Ascending aorta (tissue), 2 donors: ENCODE measurements at regions not wholly inside any gene's neighbourhood (a gene's known extent, or its start where the extent isn't known, plus 50 kb on each side); places are given as distances from the start of the nearest gene placed in this dataset.
"Not testable (repeated sequence)": the region's sequence is repeated elsewhere in the genome, so short reads cannot be mapped to it uniquely, and the experiment has no call there.

Experiments used
- DNase-seq, 2 donors: peaks; one replicate each; pipeline ENCODE4 v3.0.0-alpha.2; 2019; ENCODE audit warnings: low spot score in 2 of 2
- H3K27ac ChIP-seq, 2 donors: fragments of 200-600 bp; sonication (generic); one replicate each; pipeline ENCODE4 v1.5.1; 2016 to 2017; ENCODE audit warnings: mild to moderate bottlenecking in 1 of 2
- H3K27me3 ChIP-seq: fragments of 200-600 bp; sonication (generic); one replicate; pipeline ENCODE4 v1.5.1; 2017
- H3K36me3 ChIP-seq, 2 donors: fragments of 200-600 bp; sonication (generic); one replicate each; pipeline ENCODE4 v1.5.1; 2016
- H3K4me1 ChIP-seq, 2 donors: fragments of 200-600 bp; sonication (generic); one replicate each; pipeline ENCODE4 v1.5.1; 2016 to 2017; ENCODE audit warnings: mild to moderate bottlenecking in 1 of 2
- H3K4me3 ChIP-seq, 2 donors: fragments of 200-600 bp; sonication (generic); one replicate each; pipeline ENCODE4 v1.5.1; 2016 to 2017; ENCODE audit warnings: mild to moderate bottlenecking in 1 of 2
- H3K9me3 ChIP-seq, 2 donors: fragments of 200-600 bp; sonication (generic); one replicate each; pipeline ENCODE4 v1.5.1; 2016
- intact Hi-C: fragments of 100-400 bp; cut with DNase I; formaldehyde crosslinking; loops from one replicate; pipeline ENCODE4 v1.15.1; 2023
- TF ChIP-seq, protein P1 (sequence below), 3 experiments: fragments of 200-600 bp in 2 of 3; fragments of 450-650 bp in 1 of 3; sonication (generic) in 2 of 3; IDR thresholded peaks; one replicate each; pipeline ENCODE4 v1.5.1; 2016 to 2019; ENCODE audit warnings: antibody characterized with exemption in 3 of 3, mild to moderate bottlenecking in 1 of 3, moderate library complexity in 1 of 3

GRCh38 chr10:2900530-2900929 lies 166.8 kb upstream of the PFKP start:
- H3K4me1 ChIP-seq: no peaks in the 10 kb centered on the region
- no peaks in the 10 kb centered on the region for H3K36me3 ChIP-seq
- no peaks in the 10 kb centered on the region for H3K9me3 ChIP-seq
- no peak overlapping the region for H3K4me3 ChIP-seq
- intact Hi-C loops: no loop called here
- DNase-seq: no peak
- H3K27ac ChIP-seq: no peak overlapping the region
- H3K27me3 ChIP-seq: no peaks in the 10 kb centered on the region
- TF ChIP-seq, protein P1, sequence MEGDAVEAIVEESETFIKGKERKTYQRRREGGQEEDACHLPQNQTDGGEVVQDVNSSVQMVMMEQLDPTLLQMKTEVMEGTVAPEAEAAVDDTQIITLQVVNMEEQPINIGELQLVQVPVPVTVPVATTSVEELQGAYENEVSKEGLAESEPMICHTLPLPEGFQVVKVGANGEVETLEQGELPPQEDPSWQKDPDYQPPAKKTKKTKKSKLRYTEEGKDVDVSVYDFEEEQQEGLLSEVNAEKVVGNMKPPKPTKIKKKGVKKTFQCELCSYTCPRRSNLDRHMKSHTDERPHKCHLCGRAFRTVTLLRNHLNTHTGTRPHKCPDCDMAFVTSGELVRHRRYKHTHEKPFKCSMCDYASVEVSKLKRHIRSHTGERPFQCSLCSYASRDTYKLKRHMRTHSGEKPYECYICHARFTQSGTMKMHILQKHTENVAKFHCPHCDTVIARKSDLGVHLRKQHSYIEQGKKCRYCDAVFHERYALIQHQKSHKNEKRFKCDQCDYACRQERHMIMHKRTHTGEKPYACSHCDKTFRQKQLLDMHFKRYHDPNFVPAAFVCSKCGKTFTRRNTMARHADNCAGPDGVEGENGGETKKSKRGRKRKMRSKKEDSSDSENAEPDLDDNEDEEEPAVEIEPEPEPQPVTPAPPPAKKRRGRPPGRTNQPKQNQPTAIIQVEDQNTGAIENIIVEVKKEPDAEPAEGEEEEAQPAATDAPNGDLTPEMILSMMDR (IDR thresholded peaks at IDR 0.05): no peak

DNA sequence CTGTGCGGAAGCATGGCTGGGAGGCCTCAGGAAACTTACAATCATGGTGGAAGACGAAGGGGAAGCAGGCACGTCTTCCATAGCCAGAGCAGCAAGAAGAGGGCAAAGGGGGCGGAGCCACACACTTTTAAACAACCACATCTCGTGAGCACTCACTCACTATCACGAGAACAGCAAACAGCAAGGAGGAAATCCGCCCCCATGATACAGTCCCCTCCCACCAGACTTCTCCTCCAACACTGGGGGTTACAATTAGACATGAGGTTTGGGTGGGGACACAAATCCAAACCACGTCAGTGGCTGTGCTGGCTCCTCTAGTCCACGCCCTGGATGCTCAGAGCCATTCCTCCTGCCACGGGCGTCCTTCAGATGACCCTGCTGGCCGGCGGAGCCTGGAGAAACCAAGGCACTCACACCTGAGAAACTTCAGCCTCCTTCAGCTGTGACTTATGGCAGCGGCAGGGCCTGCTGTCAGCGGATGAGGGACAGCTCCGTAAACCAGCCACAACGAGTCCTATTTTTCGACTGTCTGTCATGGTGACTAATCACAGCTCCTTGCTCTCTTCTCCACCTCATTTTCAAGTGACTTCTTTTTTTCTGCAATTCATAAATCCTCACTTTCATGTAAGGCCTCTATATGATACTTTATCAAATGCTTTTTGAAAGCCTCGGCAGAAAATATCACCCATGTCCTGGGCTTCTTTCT lies 167.9 kb upstream of the PFKP start:
- Histone ChIP-seq H3K9me3 (no peaks in the 10 kb centered on the region), H3K27ac (no peak overlapping the region), H3K4me1 (no peaks in the 10 kb centered on the region), H3K4me3 (no peak overlapping the region), H3K36me3 (no peaks in the 10 kb centered on the region), H3K27me3 (no peaks in the 10 kb centered on the region)
- DNase-seq: no peak
- intact Hi-C loops: no loop called here
- TF ChIP-seq, protein P1 (IDR thresholded peaks at IDR 0.05): no peak

- no peaks in the 10 kb centered on the region for H3K4me1 ChIP-seq
- no peak overlapping the region for H3K4me3 ChIP-seq
- H3K36me3 ChIP-seq: no peaks in the 10 kb centered on the region
- intact Hi-C loops: no loop called here
- no peaks in the 10 kb centered on the region for H3K27me3 ChIP-seq
- no peaks in the 10 kb centered on the region for H3K9me3 ChIP-seq
- TF ChIP-seq, protein P1 (IDR thresholded peaks at IDR 0.05): no peak
- DNase-seq: no peak
- H3K27ac ChIP-seq: no peak overlapping the region
Observed at GRCh38 chr10:2898509-2898860, 168.9 kb upstream of the PFKP start.

DNA sequence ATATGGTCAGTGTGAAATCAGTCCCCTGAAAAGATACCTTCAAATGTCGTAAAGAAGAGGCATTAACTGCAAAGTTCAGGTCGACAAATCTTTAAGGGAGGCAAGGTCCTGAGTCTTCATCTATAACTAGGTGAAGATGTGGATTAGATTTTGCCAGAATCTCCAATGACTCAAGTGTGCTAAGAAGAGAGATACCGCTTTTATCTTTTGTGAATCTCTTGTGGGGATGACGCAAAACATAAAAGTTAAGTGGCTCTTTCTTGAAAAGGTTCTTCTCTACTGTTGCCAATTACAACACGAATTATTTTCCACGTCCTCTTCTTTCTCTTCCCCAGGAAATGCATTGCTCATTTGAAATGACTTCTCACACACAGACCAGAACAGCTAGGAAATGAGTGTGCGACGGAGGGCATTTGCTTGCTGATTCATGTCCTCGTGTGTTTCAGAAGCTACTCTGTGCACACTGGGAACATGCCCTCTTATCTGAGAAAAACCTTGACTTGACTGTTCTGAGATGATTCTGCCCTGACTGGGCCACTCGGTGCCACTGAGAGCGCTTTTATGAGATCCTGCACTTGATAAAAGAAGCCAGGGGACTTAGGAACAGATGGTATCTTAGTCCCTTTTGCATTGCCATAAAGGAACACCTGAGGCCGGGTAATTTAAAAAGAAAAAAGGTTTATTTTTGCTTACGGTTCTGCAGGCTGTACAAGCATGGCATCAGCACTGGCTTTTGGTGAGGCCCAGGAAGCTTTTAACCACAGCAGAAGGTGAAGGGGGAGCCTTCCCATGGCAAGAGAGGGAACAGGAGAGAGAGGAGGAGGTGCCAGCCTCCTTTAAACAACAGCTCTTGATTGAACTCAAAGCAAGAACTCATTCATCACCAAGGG lies 169.5 kb upstream of the PFKP start:
- TF ChIP-seq, protein P1 (IDR thresholded peaks at IDR 0.05): no peak
- no peaks in the 10 kb centered on the region for H3K27me3 ChIP-seq
- no peaks in the 10 kb centered on the region for H3K9me3 ChIP-seq
- H3K27ac ChIP-seq: no peak overlapping the region
- no peak for DNase-seq
- H3K36me3 ChIP-seq: no peaks in the 10 kb centered on the region
- H3K4me3 ChIP-seq: no peak overlapping the region
- intact Hi-C loops: no loop called here
- no peaks in the 10 kb centered on the region for H3K4me1 ChIP-seq

DNA sequence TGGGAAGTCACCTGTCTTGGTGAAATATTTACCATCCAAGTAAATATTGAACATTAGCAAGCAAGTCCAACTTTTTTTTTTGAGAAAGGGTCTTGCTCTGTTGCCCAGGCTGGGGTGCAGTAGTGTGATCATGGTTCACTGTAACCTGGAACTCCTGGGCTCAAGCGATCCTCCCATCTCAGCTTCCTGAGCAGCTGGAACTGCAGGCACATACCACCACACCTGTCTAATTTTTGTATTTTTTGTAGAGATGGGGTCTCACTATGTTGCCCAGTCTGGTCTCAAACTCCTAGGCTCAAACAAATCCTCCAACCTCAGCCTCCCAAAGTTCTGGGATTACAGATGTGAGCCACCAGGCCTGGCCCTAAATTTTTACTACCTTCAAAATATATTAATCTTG lies 171.0 kb upstream of the PFKP start:
- H3K27ac ChIP-seq, H3K36me3 ChIP-seq, H3K9me3 ChIP-seq, H3K27me3 ChIP-seq, H3K4me3 ChIP-seq, intact Hi-C loops, H3K4me1 ChIP-seq, DNase-seq: not testable (repeated sequence)

DNA sequence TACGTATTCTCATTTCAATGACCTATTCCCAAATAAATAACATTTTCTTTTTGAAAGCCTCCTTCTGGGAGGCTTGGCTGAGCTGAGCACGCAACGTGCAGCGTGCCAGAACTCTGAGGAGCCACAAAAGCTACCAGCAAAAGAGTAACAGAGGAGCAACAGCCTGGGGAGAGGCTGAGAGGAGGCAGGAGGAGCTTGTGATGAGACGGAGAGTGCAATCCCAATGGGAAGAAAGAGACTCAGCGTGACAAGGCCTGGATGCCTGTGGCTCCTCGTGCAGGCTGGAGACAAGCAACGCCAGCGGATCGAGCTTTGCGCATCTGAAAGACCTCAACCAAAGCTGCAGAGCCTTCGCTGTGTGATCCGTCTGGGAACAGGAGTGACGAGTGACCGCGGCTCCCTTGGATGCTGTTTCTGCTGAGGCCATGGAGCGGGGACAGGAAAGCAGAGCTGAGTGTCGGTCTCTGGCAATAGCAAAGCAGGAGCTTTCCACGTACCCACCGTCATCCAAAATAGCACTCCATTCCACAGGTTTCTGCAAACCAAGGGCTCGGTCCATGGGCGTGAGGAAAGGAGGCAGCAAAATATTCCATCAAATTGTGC lies 171.7 kb upstream of the PFKP start:
- H3K4me1 ChIP-seq: no peaks in the 10 kb centered on the region
- TF ChIP-seq, protein P1 (IDR thresholded peaks at IDR 0.05): no peak

More for the DNA sequence above, 171.7 kb upstream of the PFKP start:
- Histone ChIP-seq H3K27ac (no peak overlapping the region), H3K27me3 (no peaks in the 10 kb centered on the region), H3K4me3 (no peak overlapping the region), H3K9me3 (no peaks in the 10 kb centered on the region), H3K36me3 (no peaks in the 10 kb centered on the region)
- no peak for DNase-seq
- intact Hi-C loops: no loop called here
